ENCODE measurements at regions not wholly inside any gene's neighbourhood (a gene's known extent, or its start where the extent isn't known, plus 50 kb on each side); places are given as distances from the start of the nearest gene placed in this dataset.

- no peak for DNase-seq
Measured at GRCh38 chr18:56066524-56067213, 478.7 kb upstream of the TCF4 start.

- no peak for DNase-seq
Measured at GRCh38 chr18:56065086-56065485, 477.1 kb upstream of the TCF4 start.

- DNase-seq: no peak
Measured at GRCh38 chr18:56062931-56063330, 474.9 kb upstream of the TCF4 start.

GRCh38 chr18:56060967-56061541 lies 473.1 kb upstream of the TCF4 start:
- DNase-seq: no peak

GRCh38 chr18:56052202-56052601 lies 464.2 kb upstream of the TCF4 start:
- DNase-seq: no peak

GRCh38 chr18:56044239-56044638 lies 456.2 kb upstream of the TCF4 start:
- no peak for DNase-seq

- no peak for DNase-seq
Measured at GRCh38 chr18:56043641-56044061, 455.7 kb upstream of the TCF4 start.

GRCh38 chr18:56042915-56043536 lies 455.0 kb upstream of the TCF4 start:
- no peak for DNase-seq

- DNase-seq: no peak
Measured at GRCh38 chr18:56038171-56039030, 450.4 kb upstream of the TCF4 start.

GRCh38 chr18:56036741-56037140 lies 448.7 kb upstream of the TCF4 start:
- no peak for DNase-seq

GRCh38 chr18:56035546-56035945 lies 447.6 kb upstream of the TCF4 start:
- no peak for DNase-seq

GRCh38 chr18:56034949-56035348 lies 447.0 kb upstream of the TCF4 start:
- DNase-seq: no peak

- no peak for DNase-seq
Measured at GRCh38 chr18:56030060-56030459, 442.1 kb upstream of the TCF4 start.

GRCh38 chr18:56028514-56028913 lies 440.5 kb upstream of the TCF4 start:
- DNase-seq: no peak

- no peak for DNase-seq
Measured at GRCh38 chr18:56026509-56026908, 438.5 kb upstream of the TCF4 start.

GRCh38 chr18:56021809-56022195 lies 433.8 kb upstream of the TCF4 start:
- no peak for DNase-seq

GRCh38 chr18:56021136-56021808 lies 433.3 kb upstream of the TCF4 start:
- DNase-seq: no peak

- DNase-seq: no peak
Measured at GRCh38 chr18:56019908-56020307, 431.9 kb upstream of the TCF4 start.

- no peak for DNase-seq
Measured at GRCh38 chr18:56019156-56019555, 431.2 kb upstream of the TCF4 start.

- no peak for DNase-seq
Measured at GRCh38 chr18:56009411-56009810, 421.4 kb upstream of the TCF4 start.

GRCh38 chr18:56003720-56004088 lies 415.7 kb upstream of the TCF4 start:
- no peak for DNase-seq

- DNase-seq: no peak
Measured at GRCh38 chr18:56003009-56003719, 415.2 kb upstream of the TCF4 start.
